Loucy (cell line): ENCODE measurements at regions not wholly inside any gene's neighbourhood (a gene's known extent, or its start where the extent isn't known, plus 50 kb on each side); places are given as distances from the start of the nearest gene placed in this dataset.

Experiments
- EZH2phosphoT487 ChIP-seq: fragments of 200-600 bp; IDR thresholded peaks from 2 replicates; pipeline ENCODE4 v1.6.1; 2018; ENCODE audit warnings: antibody characterized with exemption, mild to moderate bottlenecking, moderate library complexity, borderline replicate concordance
- TF ChIP-seq, protein P1 (sequence below): fragments of 200-600 bp; sonication (generic); conservative IDR thresholded peaks from 2 replicates; pipeline ENCODE4 v1.5.1; 2014; ENCODE audit warnings: mild to moderate bottlenecking, antibody characterized with exemption, low read length

DNA sequence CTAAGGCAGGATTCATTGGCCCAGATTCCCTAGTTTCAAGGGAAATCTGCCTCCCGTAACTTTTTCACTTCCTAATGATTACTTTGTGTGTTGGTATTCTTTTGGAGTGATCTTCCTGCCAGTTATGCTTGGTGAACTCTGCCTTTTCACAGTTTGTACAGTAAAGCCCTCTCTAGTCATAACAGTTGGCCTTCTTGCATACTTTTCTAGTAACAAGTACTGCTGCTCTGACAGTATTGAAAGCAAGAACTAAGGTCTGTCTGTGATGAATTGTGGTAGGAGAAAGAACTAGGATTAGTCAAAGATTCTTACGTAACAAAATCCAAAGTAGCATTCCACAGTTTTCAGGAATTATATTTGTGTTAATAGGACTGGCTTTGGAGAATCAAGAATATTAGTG is 1457.2 kb upstream of the WWC1 start:
- TF ChIP-seq, protein P1, sequence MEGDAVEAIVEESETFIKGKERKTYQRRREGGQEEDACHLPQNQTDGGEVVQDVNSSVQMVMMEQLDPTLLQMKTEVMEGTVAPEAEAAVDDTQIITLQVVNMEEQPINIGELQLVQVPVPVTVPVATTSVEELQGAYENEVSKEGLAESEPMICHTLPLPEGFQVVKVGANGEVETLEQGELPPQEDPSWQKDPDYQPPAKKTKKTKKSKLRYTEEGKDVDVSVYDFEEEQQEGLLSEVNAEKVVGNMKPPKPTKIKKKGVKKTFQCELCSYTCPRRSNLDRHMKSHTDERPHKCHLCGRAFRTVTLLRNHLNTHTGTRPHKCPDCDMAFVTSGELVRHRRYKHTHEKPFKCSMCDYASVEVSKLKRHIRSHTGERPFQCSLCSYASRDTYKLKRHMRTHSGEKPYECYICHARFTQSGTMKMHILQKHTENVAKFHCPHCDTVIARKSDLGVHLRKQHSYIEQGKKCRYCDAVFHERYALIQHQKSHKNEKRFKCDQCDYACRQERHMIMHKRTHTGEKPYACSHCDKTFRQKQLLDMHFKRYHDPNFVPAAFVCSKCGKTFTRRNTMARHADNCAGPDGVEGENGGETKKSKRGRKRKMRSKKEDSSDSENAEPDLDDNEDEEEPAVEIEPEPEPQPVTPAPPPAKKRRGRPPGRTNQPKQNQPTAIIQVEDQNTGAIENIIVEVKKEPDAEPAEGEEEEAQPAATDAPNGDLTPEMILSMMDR = no peak
- TF ChIP-seq EZH2phosphoT487 = no peak
